ENCODE measurements at regions not wholly inside any gene's neighbourhood (a gene's known extent, or its start where the extent isn't known, plus 50 kb on each side); places are given as distances from the start of the nearest gene placed in this dataset.

DNA sequence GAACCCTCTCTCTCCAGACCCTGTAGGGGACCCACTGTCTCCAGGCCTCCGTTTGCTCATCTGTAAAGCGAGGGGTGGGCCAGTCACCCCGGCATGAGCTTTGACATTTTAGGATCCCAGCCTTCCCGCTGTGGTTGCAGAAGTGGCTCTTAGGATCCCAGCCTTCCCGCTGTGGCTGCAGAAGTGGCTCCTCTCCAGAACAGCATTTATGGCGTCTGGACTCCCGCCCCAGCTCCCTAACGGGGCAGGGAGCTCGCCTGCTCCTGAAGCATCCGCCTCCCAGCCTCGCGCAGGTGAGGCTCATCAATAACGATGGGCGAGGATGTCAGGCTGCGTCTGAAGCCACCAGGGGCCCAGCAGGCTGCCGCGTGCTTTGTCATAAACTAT lies 222.3 kb upstream of the TNRC6C start:
- peak in 1 of 2 experiments; percentile 55 for DNase-seq (ENCODE audit: low read depth in 1 of 2, low spot score in 2 of 2)
- WGBS, 2 experiments (ENCODE audit: extremely low coverage in 1 of 2, insufficient coverage in 1 of 2, insufficient read length in 1 of 2, insufficient replicate concordance in 2 of 2, low coverage in 1 of 2, low lambda C conversion rate in 2 of 2, missing lambda C conversion rate in 1 of 2): 39% methylated on average over 17 of the region's 17 CpGs; no CpG with 5 or more reads in 1 of the 2 experiments
- POLR2A ChIA-PET (ENCODE audit: partially characterized antibody): no interaction called here
- TF ChIP-seq TCF12 (IDR thresholded peaks at IDR 0.05; ENCODE audit: low read depth, low read length): 0 out of 2 replicates have a peak, but pooled peaks have one; percentile 67
- no peak for TF ChIP-seq POU5F1 (IDR thresholded peaks at IDR 0.05; ENCODE audit: low read depth, low read length)
- TF ChIP-seq SIN3A (conservative IDR thresholded peaks at IDR 0.05 in 1 of 2, IDR thresholded peaks at IDR 0.05 in 1 of 2; ENCODE audit: low read depth in 1 of 2, low read length in 2 of 2): no peak
- TF ChIP-seq SAP30 (IDR thresholded peaks at IDR 0.05; ENCODE audit: insufficient read depth, insufficient replicate concordance, low read length): no peak
- TF ChIP-seq, protein P1, sequence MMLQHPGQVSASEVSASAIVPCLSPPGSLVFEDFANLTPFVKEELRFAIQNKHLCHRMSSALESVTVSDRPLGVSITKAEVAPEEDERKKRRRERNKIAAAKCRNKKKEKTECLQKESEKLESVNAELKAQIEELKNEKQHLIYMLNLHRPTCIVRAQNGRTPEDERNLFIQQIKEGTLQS (IDR thresholded peaks at IDR 0.05; ENCODE audit: insufficient read depth, low read depth, low read length): no peak
- TF ChIP-seq, protein P2, sequence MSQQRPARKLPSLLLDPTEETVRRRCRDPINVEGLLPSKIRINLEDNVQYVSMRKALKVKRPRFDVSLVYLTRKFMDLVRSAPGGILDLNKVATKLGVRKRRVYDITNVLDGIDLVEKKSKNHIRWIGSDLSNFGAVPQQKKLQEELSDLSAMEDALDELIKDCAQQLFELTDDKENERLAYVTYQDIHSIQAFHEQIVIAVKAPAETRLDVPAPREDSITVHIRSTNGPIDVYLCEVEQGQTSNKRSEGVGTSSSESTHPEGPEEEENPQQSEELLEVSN (IDR thresholded peaks at IDR 0.05): no peak
- no peak for TF ChIP-seq SP1 (IDR thresholded peaks at IDR 0.05; ENCODE audit: low read depth, low read length)
- TF ChIP-seq NANOG (IDR thresholded peaks at IDR 0.05; ENCODE audit: insufficient read depth, low read depth, low read length, poor library complexity, severe bottlenecking): no peak
- peak; percentile 78 for TF ChIP-seq POLR2AphosphoS5 (IDR thresholded peaks at IDR 0.05; ENCODE audit: low read depth, low read length)
- TF ChIP-seq, protein P3, sequence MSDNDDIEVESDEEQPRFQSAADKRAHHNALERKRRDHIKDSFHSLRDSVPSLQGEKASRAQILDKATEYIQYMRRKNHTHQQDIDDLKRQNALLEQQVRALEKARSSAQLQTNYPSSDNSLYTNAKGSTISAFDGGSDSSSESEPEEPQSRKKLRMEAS (IDR thresholded peaks at IDR 0.05): 0 out of 2 replicates have a peak, but pooled peaks have one; percentile 28
- no peak for TF ChIP-seq GABPA (IDR thresholded peaks at IDR 0.05; ENCODE audit: borderline replicate concordance, insufficient read depth, low read length)
- TF ChIP-seq SP2 (IDR thresholded peaks at IDR 0.05; ENCODE audit: low read length): no peak

More for the DNA sequence above, 222.3 kb upstream of the TNRC6C start:
- no peaks in the 10 kb centered on the region for H3K79me1 ChIP-seq (ENCODE audit: low read depth, low read length)
- CTCF ChIA-PET (ENCODE audit: partially characterized antibody): interaction anchor here (0.7 to 3.2 kb wide), 4 partner anchors 38 to 277 kb away, joined by 3 to 13 read pairs (median 7); no protein-coding TSS in a partner anchor
- H3K27ac ChIP-seq (ENCODE audit: low read depth, low read length): no peak overlapping the region
- no peak for FAIRE-seq
- H4K8ac ChIP-seq (ENCODE audit: extremely low read depth, insufficient read depth, low read length): no peak overlapping the region
- peaks cover 0 to 14% (median 12%) of the 10 kb centered on the region in 4 experiments; a peak in 6 of 7 replicates for H3K4me1 ChIP-seq (replicated peaks in 1 of 4; ENCODE audit: control insufficient read depth in 3 of 4, insufficient read depth in 4 of 4, low read length in 3 of 4)
- H3K4me2 ChIP-seq (ENCODE audit: insufficient read depth in 1 of 2, low read depth in 2 of 2, low read length in 2 of 2): peak overlapping the region; percentile 9 to 36; a peak in 2 of 4 replicates
- H3K27me3 ChIP-seq (replicated peaks in 1 of 4; ENCODE audit: control insufficient read depth in 3 of 4, extremely low read depth in 1 of 4, insufficient read depth in 3 of 4, low read length in 3 of 4): peaks cover 0 to 41% (median 33%) of the 10 kb centered on the region in 4 experiments; a peak in 4 of 7 replicates
- H3K79me2 ChIP-seq (ENCODE audit: control insufficient read depth in 1 of 2, insufficient read depth in 2 of 2, low read length in 2 of 2): no peaks in the 10 kb centered on the region
- no peaks in the 10 kb centered on the region for H3K23me2 ChIP-seq (ENCODE audit: low read depth, low read length)
- no peak overlapping the region for H3K23ac ChIP-seq (ENCODE audit: insufficient read length)
- no peak overlapping the region for H3K14ac ChIP-seq (ENCODE audit: insufficient read length)
- H2AFZ ChIP-seq (ENCODE audit: low read length): no peak overlapping the region
- H3K9me3 ChIP-seq (ENCODE audit: insufficient read depth in 2 of 2, low read depth in 1 of 2, low read length in 1 of 2): peaks cover 10 to 17% of the 10 kb centered on the region in 2 experiments; a peak in 3 of 4 replicates
- no peak overlapping the region for H2BK20ac ChIP-seq (ENCODE audit: low read length)
- H4K91ac ChIP-seq (replicated peaks; ENCODE audit: insufficient read length, low read length): no peak overlapping the region
- H3K9ac ChIP-seq (replicated peaks in 1 of 4; ENCODE audit: extremely low read depth in 1 of 4, low read depth in 3 of 4, low read length in 3 of 4): no peak overlapping the region
- no peak overlapping the region for H2BK15ac ChIP-seq (ENCODE audit: low read length)
- no peak overlapping the region for H3K56ac ChIP-seq (replicated peaks; ENCODE audit: insufficient read length, low read depth, low read length)
- H2AK5ac ChIP-seq (ENCODE audit: low read depth, low read length): no peak overlapping the region
- H4K5ac ChIP-seq (ENCODE audit: insufficient read length, low read depth, low read length): no peak overlapping the region
- H3K4ac ChIP-seq (replicated peaks; ENCODE audit: insufficient read length, low read depth, low read length): no peak overlapping the region
- no peak overlapping the region for H2BK5ac ChIP-seq (ENCODE audit: low read depth, low read length)
- no peak overlapping the region for H2BK120ac ChIP-seq (replicated peaks; ENCODE audit: low read depth, low read length)
- no peak overlapping the region; the same call in 1 of the 2 replicates for H3K18ac ChIP-seq (ENCODE audit: extremely low read depth, low read length)
- peak overlapping the region in 1 of 4 experiments; percentile 8; a peak in 1 of 8 replicates for H3K4me3 ChIP-seq (ENCODE audit: extremely low read depth in 1 of 4, insufficient read depth in 2 of 4, low read depth in 3 of 4, low read length in 4 of 4)
- H2BK12ac ChIP-seq (ENCODE audit: low read depth, low read length): no peak overlapping the region
- H4K20me1 ChIP-seq (replicated peaks in 1 of 2; ENCODE audit: control insufficient read depth in 1 of 2, insufficient read depth in 2 of 2, low read length in 2 of 2): no peaks in the 10 kb centered on the region
- no peaks in the 10 kb centered on the region; a peak in 1 of 8 replicates for H3K36me3 ChIP-seq (ENCODE audit: control insufficient read depth in 2 of 4, insufficient read depth in 4 of 4, low read length in 3 of 4)
